GM18861 (cell line): ENCODE measurements at regions not wholly inside any gene's neighbourhood (a gene's known extent, or its start where the extent isn't known, plus 50 kb on each side); places are given as distances from the start of the nearest gene placed in this dataset.

Experiments used
- ATAC-seq: cut with Tn5 transposase; IDR thresholded peaks from one replicate; pipeline ENCODE4 v1.9.1; 2021; ENCODE audit not compliant: unreplicated experiment

DNA sequence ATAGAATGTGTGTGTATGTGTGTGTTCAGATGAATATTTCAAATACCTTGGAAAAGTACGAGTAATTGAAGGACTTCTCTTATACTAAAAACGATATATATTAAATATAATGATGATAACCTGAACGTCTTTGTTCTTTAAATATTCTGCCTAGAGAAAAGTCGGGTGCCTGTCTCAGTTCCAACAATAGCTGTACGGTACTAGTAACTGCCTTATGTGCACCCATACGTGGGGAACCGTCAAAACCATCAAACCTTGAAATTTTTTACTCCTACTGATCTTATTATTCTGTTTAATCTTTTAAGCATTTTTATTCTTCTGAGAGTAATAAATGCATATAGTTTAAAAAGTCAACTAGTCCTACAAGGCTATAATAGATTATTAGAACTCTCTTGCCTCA lies 1045.7 kb downstream of the C4orf33 start:
- no peak for ATAC-seq

GRCh38 chr4:130143656-130144055 lies 1047.7 kb downstream of the C4orf33 start:
- ATAC-seq, result no peak

GRCh38 chr4:130146773-130147172 lies 1050.8 kb downstream of the C4orf33 start:
- no peak for ATAC-seq

DNA sequence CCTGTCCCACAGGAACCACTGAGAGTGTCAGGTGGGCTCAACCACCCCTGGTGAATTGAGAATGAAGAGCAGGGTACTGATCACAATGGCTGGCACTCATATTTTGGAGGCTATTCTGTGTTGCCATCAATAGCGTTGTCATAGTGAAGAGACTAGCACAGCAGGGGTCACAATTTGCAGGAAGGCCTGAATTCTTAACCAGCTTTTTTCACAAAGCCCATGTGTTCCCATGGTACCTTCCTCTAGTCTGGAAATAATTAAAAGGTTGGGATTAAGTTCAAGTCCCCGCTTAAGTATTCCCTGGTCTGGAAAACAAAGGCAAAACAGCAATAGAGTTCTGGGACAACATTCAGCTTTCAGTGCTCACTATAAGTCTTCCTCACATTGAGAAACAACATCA lies 1051.7 kb downstream of the C4orf33 start:
- no peak for ATAC-seq

- ATAC-seq, result no peak
These were observed 1058.9 kb downstream of the C4orf33 start for GRCh38 chr4:130154901-130155300.

GRCh38 chr4:130163701-130164100 lies 1067.7 kb downstream of the C4orf33 start:
- no peak for ATAC-seq

GRCh38 chr4:130165381-130165780 lies 1069.4 kb downstream of the C4orf33 start:
- no peak for ATAC-seq

GRCh38 chr4:130172156-130172555 lies 1076.2 kb downstream of the C4orf33 start:
- ATAC-seq, result no peak

DNA sequence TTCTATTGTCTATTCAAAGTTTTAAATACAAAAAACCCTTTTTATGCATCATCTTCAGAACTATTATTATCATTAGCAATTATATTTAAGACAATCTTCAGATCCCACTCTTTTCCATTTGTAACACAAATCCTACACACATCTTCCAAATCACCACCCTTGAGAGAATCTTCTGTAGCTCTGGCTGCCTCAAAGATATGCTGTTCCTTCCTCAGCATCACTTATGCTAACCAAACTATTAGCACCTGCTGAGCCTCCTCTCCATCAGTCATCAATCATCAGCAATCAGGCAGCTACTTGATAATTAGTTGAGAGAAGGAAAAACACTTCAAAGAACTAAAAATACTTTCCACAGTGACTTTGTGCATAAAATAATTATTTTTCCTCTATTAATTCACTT lies 1082.2 kb downstream of the C4orf33 start:
- ATAC-seq, result no peak

- ATAC-seq, result no peak
These were observed 1087.1 kb downstream of the C4orf33 start for GRCh38 chr4:130183096-130183495.

- ATAC-seq, result no peak
These were observed 1087.8 kb downstream of the C4orf33 start for GRCh38 chr4:130183766-130184165.

DNA sequence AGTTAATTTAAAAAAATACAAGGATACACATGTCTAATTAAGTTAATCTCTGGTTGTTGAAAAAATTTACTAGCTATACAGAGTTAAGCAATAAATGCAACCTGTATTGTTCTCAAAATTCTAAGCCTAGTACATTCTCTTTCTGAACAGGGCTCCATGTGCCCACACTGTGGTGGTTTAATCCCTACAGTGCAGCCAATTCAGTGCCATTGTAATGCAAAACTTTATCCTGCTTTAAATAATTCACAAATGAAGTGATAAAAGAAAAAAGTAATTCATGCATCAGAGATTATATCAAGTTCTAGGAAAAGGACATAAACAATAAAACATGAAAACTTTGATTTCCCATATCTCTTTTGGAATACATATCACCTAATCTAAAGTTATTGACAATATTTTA lies 1089.2 kb downstream of the C4orf33 start:
- no peak for ATAC-seq

GRCh38 chr4:130186931-130187330 lies 1091.0 kb downstream of the C4orf33 start:
- ATAC-seq, result no peak

DNA sequence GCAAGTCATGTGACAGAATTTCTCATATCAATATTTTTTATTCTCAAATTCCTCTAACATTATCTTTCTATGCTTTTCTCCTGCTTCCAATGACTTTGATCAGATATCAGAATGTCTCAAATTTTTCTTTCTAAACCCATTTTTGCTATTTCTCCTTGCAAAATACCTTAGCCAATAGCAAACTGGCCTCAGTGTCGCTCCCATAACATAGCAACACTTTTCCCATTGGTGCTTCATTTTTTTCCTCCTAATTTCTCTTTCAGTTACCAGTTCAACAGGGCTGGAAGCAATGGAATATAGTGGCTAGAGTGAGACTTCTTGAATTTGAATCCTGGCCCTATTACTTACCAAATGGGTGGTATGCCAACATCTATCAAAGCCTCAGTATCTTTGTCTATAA lies 1091.6 kb downstream of the C4orf33 start:
- no peak for ATAC-seq

GRCh38 chr4:130192787-130193186 lies 1096.8 kb downstream of the C4orf33 start:
- ATAC-seq, result no peak

- ATAC-seq, result no peak
These were observed 1102.0 kb downstream of the C4orf33 start for GRCh38 chr4:130197946-130198345.

GRCh38 chr4:130203571-130203970 lies 1107.6 kb downstream of the C4orf33 start:
- no peak for ATAC-seq

DNA sequence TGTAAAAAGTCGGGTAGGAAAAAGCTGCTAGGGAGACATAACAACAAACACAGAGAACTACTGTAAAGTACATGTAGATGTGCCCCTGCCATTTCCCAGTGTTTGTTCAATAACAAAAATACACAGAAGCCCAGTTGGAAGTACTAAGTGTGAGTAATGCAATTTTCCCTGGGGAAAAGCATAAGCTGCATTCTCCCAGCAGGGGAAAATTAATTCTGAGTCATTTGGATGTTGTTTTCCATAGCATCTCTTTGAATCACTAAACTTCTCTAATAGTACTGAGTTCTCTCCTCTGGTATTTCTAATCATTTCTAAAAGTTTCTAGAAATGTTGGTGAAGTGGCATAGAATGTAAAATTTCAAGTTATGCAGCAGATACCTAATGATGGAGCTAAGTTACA lies 1114.9 kb downstream of the C4orf33 start:
- ATAC-seq, result no peak

DNA sequence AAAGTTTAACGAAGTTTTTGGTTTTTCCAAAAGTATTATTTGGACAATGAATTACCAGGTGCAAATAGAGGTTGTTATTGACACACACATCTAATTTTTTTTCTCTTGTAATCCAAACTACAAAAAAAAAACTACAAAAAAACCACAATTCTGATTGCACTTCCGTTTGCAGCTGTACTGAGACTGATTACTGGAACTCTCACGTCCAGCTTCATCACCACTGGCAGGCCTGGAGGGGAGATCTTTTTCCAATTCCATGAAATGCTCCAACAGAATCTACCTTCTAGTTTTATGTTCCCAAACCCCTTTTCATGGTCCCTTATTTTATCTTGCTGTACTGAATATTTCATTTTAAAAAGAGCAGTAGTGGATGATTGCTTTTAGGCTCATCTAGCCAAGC lies 1118.3 kb downstream of the C4orf33 start:
- no peak for ATAC-seq

- peak; percentile 100 for ATAC-seq
These were observed 1137.6 kb downstream of the C4orf33 start for GRCh38 chr4:130233377-130234047.

GRCh38 chr4:130238121-130238520 lies 1142.2 kb downstream of the C4orf33 start:
- no peak for ATAC-seq

- no peak for ATAC-seq
These were observed 1153.0 kb downstream of the C4orf33 start for GRCh38 chr4:130249002-130249401.

GRCh38 chr4:130257271-130257670 lies 1161.3 kb downstream of the C4orf33 start:
- ATAC-seq, result no peak
